ENCODE measurements at regions not wholly inside any gene's neighbourhood (a gene's known extent, or its start where the extent isn't known, plus 50 kb on each side); places are given as distances from the start of the nearest gene placed in this dataset.

DNA sequence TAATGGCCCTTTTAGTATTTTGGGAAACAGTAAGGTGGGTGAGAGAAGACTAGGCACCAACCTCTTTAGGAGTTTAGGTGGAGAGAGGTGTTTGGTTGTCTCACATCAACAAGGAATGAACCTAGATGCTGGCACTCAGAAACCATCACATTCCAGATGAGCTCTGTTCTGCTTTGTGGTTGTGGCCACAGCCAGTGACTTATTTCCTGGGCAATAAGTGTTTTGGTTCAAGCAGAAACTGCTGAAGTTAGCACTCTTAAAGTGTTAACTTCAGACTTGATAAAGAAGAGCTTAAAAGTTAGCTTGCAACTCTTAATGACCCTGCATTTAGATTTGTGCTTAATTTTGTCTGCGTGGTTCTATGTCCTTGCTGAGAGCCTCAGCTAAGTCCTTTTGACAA lies 929.2 kb downstream of the SLC4A3 start:
- TF ChIP-seq, protein P1, sequence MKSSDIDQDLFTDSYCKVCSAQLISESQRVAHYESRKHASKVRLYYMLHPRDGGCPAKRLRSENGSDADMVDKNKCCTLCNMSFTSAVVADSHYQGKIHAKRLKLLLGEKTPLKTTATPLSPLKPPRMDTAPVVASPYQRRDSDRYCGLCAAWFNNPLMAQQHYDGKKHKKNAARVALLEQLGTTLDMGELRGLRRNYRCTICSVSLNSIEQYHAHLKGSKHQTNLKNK (CRISPR knock-in tag; IDR thresholded peaks at IDR 0.05) = no peak
- TF ChIP-seq, protein P2, sequence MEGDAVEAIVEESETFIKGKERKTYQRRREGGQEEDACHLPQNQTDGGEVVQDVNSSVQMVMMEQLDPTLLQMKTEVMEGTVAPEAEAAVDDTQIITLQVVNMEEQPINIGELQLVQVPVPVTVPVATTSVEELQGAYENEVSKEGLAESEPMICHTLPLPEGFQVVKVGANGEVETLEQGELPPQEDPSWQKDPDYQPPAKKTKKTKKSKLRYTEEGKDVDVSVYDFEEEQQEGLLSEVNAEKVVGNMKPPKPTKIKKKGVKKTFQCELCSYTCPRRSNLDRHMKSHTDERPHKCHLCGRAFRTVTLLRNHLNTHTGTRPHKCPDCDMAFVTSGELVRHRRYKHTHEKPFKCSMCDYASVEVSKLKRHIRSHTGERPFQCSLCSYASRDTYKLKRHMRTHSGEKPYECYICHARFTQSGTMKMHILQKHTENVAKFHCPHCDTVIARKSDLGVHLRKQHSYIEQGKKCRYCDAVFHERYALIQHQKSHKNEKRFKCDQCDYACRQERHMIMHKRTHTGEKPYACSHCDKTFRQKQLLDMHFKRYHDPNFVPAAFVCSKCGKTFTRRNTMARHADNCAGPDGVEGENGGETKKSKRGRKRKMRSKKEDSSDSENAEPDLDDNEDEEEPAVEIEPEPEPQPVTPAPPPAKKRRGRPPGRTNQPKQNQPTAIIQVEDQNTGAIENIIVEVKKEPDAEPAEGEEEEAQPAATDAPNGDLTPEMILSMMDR (IDR thresholded peaks at IDR 0.05) = no peak
- TF ChIP-seq RELA (CRISPR knock-in tag; IDR thresholded peaks at IDR 0.05; ENCODE audit: borderline replicate concordance) = no peak
- no peak for TF ChIP-seq IRF2 (CRISPR knock-in tag; IDR thresholded peaks at IDR 0.05; ENCODE audit: borderline replicate concordance, low read depth)
- TF ChIP-seq ZNF138 (CRISPR knock-in tag; conservative IDR thresholded peaks at IDR 0.05) = no peak
- TF ChIP-seq, protein P3, sequence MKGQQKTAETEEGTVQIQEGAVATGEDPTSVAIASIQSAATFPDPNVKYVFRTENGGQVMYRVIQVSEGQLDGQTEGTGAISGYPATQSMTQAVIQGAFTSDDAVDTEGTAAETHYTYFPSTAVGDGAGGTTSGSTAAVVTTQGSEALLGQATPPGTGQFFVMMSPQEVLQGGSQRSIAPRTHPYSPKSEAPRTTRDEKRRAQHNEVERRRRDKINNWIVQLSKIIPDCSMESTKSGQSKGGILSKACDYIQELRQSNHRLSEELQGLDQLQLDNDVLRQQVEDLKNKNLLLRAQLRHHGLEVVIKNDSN (CRISPR knock-in tag; IDR thresholded peaks at IDR 0.05) = no peak
- TF ChIP-seq NR3C1 (CRISPR knock-in tag; conservative IDR thresholded peaks at IDR 0.05; ENCODE audit: low read depth) = no peak
- TF ChIP-seq, protein P4, sequence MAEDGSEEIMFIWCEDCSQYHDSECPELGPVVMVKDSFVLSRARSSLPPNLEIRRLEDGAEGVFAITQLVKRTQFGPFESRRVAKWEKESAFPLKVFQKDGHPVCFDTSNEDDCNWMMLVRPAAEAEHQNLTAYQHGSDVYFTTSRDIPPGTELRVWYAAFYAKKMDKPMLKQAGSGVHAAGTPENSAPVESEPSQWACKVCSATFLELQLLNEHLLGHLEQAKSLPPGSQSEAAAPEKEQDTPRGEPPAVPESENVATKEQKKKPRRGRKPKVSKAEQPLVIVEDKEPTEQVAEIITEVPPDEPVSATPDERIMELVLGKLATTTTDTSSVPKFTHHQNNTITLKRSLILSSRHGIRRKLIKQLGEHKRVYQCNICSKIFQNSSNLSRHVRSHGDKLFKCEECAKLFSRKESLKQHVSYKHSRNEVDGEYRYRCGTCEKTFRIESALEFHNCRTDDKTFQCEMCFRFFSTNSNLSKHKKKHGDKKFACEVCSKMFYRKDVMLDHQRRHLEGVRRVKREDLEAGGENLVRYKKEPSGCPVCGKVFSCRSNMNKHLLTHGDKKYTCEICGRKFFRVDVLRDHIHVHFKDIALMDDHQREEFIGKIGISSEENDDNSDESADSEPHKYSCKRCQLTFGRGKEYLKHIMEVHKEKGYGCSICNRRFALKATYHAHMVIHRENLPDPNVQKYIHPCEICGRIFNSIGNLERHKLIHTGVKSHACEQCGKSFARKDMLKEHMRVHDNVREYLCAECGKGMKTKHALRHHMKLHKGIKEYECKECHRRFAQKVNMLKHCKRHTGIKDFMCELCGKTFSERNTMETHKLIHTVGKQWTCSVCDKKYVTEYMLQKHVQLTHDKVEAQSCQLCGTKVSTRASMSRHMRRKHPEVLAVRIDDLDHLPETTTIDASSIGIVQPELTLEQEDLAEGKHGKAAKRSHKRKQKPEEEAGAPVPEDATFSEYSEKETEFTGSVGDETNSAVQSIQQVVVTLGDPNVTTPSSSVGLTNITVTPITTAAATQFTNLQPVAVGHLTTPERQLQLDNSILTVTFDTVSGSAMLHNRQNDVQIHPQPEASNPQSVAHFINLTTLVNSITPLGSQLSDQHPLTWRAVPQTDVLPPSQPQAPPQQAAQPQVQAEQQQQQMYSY (CRISPR knock-in tag; IDR thresholded peaks at IDR 0.05) = no peak
- no peak for TF ChIP-seq TCF7 (CRISPR knock-in tag; IDR thresholded peaks at IDR 0.05; ENCODE audit: low read depth)
- TF ChIP-seq, protein P5, sequence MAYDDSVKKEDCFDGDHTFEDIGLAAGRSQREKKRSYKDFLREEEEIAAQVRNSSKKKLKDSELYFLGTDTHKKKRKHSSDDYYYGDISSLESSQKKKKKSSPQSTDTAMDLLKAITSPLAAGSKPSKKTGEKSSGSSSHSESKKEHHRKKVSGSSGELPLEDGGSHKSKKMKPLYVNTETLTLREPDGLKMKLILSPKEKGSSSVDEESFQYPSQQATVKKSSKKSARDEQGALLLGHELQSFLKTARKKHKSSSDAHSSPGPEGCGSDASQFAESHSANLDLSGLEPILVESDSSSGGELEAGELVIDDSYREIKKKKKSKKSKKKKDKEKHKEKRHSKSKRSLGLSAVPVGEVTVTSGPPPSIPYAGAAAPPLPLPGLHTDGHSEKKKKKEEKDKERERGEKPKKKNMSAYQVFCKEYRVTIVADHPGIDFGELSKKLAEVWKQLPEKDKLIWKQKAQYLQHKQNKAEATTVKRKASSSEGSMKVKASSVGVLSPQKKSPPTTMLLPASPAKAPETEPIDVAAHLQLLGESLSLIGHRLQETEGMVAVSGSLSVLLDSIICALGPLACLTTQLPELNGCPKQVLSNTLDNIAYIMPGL (CRISPR knock-in tag; IDR thresholded peaks at IDR 0.05) = no peak
- no peak for TF ChIP-seq SMAD4 (CRISPR knock-in tag; IDR thresholded peaks at IDR 0.05)
- TF ChIP-seq, protein P6, sequence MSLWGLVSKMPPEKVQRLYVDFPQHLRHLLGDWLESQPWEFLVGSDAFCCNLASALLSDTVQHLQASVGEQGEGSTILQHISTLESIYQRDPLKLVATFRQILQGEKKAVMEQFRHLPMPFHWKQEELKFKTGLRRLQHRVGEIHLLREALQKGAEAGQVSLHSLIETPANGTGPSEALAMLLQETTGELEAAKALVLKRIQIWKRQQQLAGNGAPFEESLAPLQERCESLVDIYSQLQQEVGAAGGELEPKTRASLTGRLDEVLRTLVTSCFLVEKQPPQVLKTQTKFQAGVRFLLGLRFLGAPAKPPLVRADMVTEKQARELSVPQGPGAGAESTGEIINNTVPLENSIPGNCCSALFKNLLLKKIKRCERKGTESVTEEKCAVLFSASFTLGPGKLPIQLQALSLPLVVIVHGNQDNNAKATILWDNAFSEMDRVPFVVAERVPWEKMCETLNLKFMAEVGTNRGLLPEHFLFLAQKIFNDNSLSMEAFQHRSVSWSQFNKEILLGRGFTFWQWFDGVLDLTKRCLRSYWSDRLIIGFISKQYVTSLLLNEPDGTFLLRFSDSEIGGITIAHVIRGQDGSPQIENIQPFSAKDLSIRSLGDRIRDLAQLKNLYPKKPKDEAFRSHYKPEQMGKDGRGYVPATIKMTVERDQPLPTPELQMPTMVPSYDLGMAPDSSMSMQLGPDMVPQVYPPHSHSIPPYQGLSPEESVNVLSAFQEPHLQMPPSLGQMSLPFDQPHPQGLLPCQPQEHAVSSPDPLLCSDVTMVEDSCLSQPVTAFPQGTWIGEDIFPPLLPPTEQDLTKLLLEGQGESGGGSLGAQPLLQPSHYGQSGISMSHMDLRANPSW (CRISPR knock-in tag; conservative IDR thresholded peaks at IDR 0.05; ENCODE audit: low read depth) = no peak

All from WTC11 (cell line).